ENCODE measurements at regions not wholly inside any gene's neighbourhood (a gene's known extent, or its start where the extent isn't known, plus 50 kb on each side); places are given as distances from the start of the nearest gene placed in this dataset.

GRCh38 chr1:99185196-99185595 is 79.1 kb upstream of the PLPPR4 start:
- Histone ChIP-seq H3K36me3 (no peaks in the 10 kb centered on the region), H3K9me3 (no peaks in the 10 kb centered on the region), H3K4me3 (ENCODE audit: low read depth in 1 of 2, low read length in 1 of 2) (no peak overlapping the region), H3K27me3 (no peaks in the 10 kb centered on the region), H3K4me1 (ENCODE audit: control insufficient read depth in 1 of 2, insufficient read depth in 1 of 2, low read depth in 1 of 2, low read length in 1 of 2) (no peaks in the 10 kb centered on the region), H3K27ac (no peak overlapping the region)
- no peak for TF ChIP-seq CTCF (IDR thresholded peaks at IDR 0.05)

GRCh38 chr1:99193431-99193830 is 70.9 kb upstream of the PLPPR4 start:
- TF ChIP-seq CTCF (IDR thresholded peaks at IDR 0.05): no peak
- Histone ChIP-seq H3K4me1 (ENCODE audit: control insufficient read depth in 1 of 2, insufficient read depth in 1 of 2, low read depth in 1 of 2, low read length in 1 of 2) (no peaks in the 10 kb centered on the region), H3K36me3 (no peaks in the 10 kb centered on the region), H3K9me3 (no peaks in the 10 kb centered on the region), H3K27me3 (no peaks in the 10 kb centered on the region), H3K4me3 (ENCODE audit: low read depth in 1 of 2, low read length in 1 of 2) (no peak overlapping the region), H3K27ac (no peak overlapping the region)

- no peak overlapping the region for H3K4me3 ChIP-seq (ENCODE audit: low read depth in 1 of 2, low read length in 1 of 2)
- no peaks in the 10 kb centered on the region for H3K27me3 ChIP-seq
- H3K9me3 ChIP-seq: no peaks in the 10 kb centered on the region
- no peak overlapping the region for H3K27ac ChIP-seq
- TF ChIP-seq CTCF (IDR thresholded peaks at IDR 0.05): no peak
- no peaks in the 10 kb centered on the region for H3K36me3 ChIP-seq
- H3K4me1 ChIP-seq (ENCODE audit: control insufficient read depth in 1 of 2, insufficient read depth in 1 of 2, low read depth in 1 of 2, low read length in 1 of 2): no peaks in the 10 kb centered on the region
These were observed 65.9 kb upstream of the PLPPR4 start for GRCh38 chr1:99198393-99198792.

GRCh38 chr1:99207216-99207615 is 57.1 kb upstream of the PLPPR4 start:
- H3K36me3 ChIP-seq: no peaks in the 10 kb centered on the region
- TF ChIP-seq CTCF (IDR thresholded peaks at IDR 0.05): no peak
- H3K27ac ChIP-seq: no peak overlapping the region
- H3K4me3 ChIP-seq (ENCODE audit: low read depth in 1 of 2, low read length in 1 of 2): no peak overlapping the region
- H3K4me1 ChIP-seq (ENCODE audit: control insufficient read depth in 1 of 2, insufficient read depth in 1 of 2, low read depth in 1 of 2, low read length in 1 of 2): no peaks in the 10 kb centered on the region
- H3K9me3 ChIP-seq: no peaks in the 10 kb centered on the region
- H3K27me3 ChIP-seq: no peaks in the 10 kb centered on the region

Measured in neutrophil (primary cell).